Tibial nerve (tissue), 3 donors: ENCODE measurements at regions not wholly inside any gene's neighbourhood (a gene's known extent, or its start where the extent isn't known, plus 50 kb on each side); places are given as distances from the start of the nearest gene placed in this dataset.

Experiments used
- CTCF ChIP-seq, 5 experiments: fragments of 200-600 bp in 3 of 5; fragments of 450-650 bp in 2 of 5; sonication (generic) in 3 of 5; IDR thresholded peaks; one replicate each; pipeline ENCODE4 v1.5.1; 2016 to 2019; ENCODE audit warnings: antibody characterized with exemption in 5 of 5, mild to moderate bottlenecking in 3 of 5, moderate library complexity in 2 of 5
- POLR2A ChIP-seq, 2 donors: fragments of 450-650 bp; IDR thresholded peaks; one replicate each; pipeline ENCODE4 v1.6.1; 2017; ENCODE audit warnings: antibody characterized with exemption in 2 of 2, mild to moderate bottlenecking in 2 of 2, moderate library complexity in 2 of 2

- no peak for TF ChIP-seq POLR2A (IDR thresholded peaks at IDR 0.05)
- no peak for TF ChIP-seq CTCF (IDR thresholded peaks at IDR 0.05)
These were observed 115.7 kb downstream of the ARRDC4 start for GRCh38 chr15:98076021-98076816.
